ENCODE measurements at regions not wholly inside any gene's neighbourhood (a gene's known extent, or its start where the extent isn't known, plus 50 kb on each side); places are given as distances from the start of the nearest gene placed in this dataset.

- no peak for TF ChIP-seq CTCF (IDR thresholded peaks at IDR 0.05; ENCODE audit: extremely low read depth in 1 of 2, insufficient read depth in 1 of 2, low read depth in 1 of 2, low read length in 2 of 2)
- TF ChIP-seq EZH2 (IDR thresholded peaks at IDR 0.05; ENCODE audit: borderline replicate concordance, low read depth, low read length, severe bottlenecking): no peak
- no peak for TF ChIP-seq MYC (IDR thresholded peaks at IDR 0.05; ENCODE audit: low read depth, low read length)
- TF ChIP-seq POLR2A (IDR thresholded peaks at IDR 0.05; ENCODE audit: low read depth, low read length): no peak
These were observed 242.2 kb downstream of the ENGASE start for GRCh38 chr17:79316805-79317204.
